NCI-H1694 (cell line): ENCODE measurements at regions not wholly inside any gene's neighbourhood (a gene's known extent, or its start where the extent isn't known, plus 50 kb on each side); places are given as distances from the start of the nearest gene placed in this dataset.
"Not testable (repeated sequence)": the region's sequence is repeated elsewhere in the genome, so short reads cannot be mapped to it uniquely, and the experiment has no call there.

Source experiments
- DNase-seq: peaks from one replicate; lab custom pipeline; 2025; lab: John Stamatoyannopoulos, UW

GRCh38 chr2:66317268-66317890 is 117.5 kb upstream of the MEIS1 start:
- DNase-seq, result no peak

DNA sequence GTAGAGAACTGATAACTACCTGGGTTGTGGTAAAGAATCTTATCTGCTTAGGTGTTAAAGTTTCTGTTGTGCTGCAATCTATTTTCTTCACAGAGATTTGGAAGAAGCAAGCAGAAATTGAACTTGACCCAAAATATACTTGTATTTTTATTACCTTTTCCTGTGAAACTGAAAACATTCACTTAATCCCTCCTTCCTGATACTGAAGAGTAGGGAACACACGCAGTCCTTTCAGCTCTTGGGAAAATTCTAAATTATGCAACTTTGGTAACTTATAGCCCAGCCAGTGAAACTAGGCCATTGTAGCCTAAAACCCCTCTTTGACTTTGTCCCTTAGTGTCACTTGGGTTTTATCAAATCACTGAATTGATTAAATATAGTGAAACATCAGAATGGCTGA is 128.4 kb upstream of the MEIS1 start:
- DNase-seq, result no peak

DNA sequence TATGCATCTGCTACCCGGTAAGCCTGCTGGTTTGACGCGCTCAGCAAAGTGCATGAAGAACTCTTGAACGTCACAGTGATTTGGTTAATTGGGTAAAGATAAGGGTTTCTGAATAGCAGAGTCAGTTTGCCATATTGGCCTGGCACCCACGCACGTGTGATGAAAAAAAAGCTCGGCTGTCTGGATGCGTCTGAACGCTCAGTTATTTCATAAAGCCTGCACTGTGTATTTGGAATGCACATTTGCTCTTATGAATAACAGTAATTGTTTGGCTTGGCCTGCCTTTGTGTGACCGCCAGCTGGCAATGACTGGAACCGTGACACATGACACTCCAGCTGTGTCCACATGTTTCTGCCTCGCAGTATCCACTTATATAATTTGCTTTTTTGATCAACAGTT is 129.2 kb upstream of the MEIS1 start:
- no peak for DNase-seq

- DNase-seq, result no peak
These were observed 131.5 kb upstream of the MEIS1 start for GRCh38 chr2:66303471-66303870.

DNA sequence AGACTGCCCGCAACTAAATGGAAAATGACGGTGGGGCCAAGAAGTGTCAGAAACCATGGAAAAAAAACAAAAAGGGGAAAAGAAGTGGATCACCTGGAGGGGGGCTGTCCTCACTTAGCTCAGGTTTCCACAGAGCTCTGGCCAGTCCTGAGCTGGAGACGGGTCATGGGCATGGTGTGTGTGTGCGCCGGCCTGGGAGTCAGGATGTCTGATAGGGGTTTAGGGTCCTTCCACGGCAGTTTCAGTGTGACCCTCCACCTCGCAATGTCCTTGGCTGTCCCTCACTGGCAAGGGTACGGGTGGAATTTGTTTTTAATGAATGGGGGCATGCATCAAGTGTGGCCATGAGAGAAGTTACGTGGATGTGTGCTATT is 133.2 kb upstream of the MEIS1 start:
- no peak for DNase-seq

DNA sequence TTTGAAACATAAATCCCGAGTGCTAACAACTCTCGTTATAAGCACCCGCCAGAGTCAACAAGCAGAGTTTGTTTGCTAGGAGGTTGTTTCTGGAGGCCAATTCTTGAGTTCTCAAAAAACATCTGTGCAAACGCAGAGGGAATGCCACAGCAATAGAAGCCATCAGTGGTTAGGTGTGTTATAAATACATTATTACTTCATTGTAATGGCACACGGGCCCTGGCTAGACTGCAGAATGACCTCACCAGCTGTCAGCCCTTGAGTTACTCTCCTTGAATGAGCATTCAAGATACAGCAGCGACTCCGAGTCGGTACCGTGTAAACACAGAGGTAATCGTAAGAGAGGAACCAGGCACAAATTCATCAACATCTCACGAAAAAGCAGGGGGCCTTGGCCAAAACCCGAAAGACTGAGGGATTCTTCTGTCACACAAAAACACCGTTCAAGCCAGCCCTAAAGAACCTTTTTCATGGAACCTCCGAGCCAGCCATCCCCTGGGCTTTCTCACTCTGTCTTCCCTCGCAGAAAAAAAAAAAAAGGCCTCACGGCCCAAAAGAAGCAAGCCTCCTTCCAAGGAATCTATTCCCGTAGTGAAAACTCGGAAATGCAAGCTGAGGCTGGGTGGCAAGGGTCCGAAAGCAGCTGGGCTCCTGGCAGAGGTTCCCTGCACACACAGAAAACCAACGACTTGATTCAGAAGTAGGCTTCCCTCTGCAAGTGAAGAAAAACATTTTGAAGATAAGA is 133.7 kb upstream of the MEIS1 start:
- DNase-seq, result no peak

- no peak for DNase-seq
These were observed 151.1 kb upstream of the MEIS1 start for GRCh38 chr2:66283787-66284186.

DNA sequence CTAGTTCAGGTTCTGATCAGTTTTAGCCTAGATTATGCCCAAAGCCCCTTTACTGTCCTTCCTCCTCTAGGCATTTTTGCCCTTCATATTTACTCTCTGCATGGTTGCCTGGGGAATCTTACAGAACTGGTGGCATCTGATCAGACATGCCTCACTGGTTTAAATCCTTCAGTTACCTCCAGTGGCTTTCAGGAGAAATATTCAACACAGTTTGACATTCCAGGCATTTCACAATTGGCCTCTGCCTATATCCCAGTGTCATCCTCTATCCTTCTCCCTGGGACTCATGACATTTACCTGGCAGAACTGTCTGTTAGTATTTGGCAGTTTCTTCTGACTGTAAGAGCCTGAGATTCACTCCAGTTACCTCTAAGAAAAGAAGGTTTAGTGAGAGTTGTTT is 152.9 kb upstream of the MEIS1 start:
- no peak for DNase-seq

GRCh38 chr2:66279024-66279423 is 155.9 kb upstream of the MEIS1 start:
- DNase-seq, result no peak

GRCh38 chr2:66275984-66276383 is 158.9 kb upstream of the MEIS1 start:
- no peak for DNase-seq

DNA sequence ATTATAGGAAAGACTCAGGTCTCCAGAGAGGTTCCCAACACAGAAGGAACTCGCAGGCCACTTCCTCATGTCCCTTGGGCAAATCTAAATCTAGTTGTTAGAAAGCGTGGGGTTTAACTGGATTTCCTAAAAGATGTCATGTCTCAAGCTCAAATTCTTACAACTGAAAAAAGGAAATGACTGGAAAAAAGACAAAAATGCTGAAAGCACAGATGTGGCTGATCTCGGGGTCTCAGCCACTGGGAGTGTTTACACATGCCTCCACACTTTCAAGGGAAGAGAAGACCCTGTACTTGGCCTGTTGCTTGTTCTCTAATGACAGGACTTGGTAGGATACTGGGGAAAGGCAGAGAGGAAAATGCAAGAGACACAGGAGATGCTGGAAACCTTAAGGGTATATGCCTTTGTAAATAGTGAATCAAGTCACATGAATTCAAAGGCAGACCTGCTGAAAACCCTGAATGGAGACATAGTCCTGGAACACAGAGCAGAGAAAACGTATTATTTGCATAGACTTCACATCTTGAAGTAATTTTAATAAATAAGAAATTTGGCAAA is 160.9 kb upstream of the MEIS1 start:
- no peak for DNase-seq

DNA sequence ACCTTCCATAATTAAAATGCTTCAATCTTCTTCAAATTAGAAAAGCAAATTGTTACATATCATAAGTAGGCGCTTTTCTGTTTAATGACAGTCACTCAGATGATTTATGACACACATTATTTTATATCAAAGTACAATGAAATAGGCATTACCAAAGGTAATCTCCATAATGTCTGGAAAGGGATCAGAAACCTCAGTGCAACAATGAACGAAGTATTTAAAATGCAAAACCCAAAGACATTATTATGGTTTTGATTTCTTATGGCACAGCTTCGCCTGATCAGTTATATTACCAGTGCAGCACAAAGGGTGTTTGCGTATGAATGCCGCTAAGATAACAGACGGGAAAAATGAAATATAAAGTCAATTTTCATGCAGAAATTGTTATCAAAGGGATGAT is 162.2 kb upstream of the MEIS1 start:
- no peak for DNase-seq

- no peak for DNase-seq
These were observed 163.1 kb upstream of the MEIS1 start for GRCh38 chr2:66271777-66272176.

GRCh38 chr2:66270247-66270646 is 164.7 kb upstream of the MEIS1 start:
- DNase-seq, result no peak

GRCh38 chr2:66269166-66269565 is 165.8 kb upstream of the MEIS1 start:
- no peak for DNase-seq

GRCh38 chr2:66268756-66269155 is 166.2 kb upstream of the MEIS1 start:
- no peak for DNase-seq

DNA sequence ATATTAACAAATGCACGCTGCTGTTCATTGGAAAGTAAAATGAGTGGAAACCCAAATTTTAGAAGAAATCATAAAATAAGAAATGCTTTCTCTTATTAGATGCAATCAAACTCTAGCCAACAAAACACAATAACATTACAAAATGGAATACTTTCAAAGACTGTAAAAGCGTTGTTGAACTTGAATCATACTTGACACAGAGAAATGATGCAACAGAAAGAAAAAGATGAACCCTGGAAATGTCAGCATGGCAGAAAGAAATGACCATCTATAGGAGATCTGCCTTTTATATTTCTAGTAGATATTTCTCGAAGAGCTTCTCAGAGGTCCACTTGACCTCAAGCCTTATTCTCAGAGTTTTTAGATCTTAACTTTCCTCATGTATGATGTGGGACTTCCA is 170.6 kb upstream of the MEIS1 start:
- DNase-seq, result no peak

DNA sequence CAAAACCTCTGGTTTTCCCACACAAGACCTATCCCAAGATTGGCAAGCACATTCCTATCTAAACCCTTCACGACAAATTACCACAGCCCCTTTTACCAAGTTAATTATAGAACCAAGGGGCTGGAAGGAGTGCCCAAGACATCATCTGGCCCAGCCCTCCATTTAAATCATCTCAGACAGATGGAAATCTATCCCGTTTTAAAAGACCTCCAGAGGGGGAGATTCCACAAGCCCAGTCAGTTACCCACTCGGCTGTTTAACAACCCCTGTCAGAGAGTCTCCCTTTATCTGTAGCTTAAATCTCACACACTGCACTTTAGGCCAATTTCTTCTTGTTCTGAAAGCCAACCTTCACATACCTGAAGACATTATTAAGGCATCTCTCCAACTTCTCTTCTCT is 179.1 kb upstream of the MEIS1 start:
- DNase-seq, result no peak

DNA sequence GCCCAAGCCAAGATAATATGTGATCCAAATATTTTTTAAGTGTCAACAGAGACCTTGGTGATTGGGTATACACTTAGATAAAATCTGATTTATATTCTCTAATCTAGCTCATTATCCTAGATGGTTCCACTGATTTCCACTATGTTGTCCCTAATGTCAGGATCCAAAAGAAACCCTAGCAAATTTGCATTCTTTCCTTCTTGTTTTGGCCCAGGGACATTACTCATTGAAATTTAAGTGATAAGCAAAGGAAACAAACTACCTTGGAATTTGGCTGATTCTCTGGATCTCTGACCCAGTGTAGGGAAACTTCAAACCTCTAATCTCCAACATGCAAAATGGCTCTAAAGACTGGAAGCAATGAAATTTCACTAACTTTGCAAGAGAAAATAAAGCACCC is 179.8 kb upstream of the MEIS1 start:
- no peak for DNase-seq

DNA sequence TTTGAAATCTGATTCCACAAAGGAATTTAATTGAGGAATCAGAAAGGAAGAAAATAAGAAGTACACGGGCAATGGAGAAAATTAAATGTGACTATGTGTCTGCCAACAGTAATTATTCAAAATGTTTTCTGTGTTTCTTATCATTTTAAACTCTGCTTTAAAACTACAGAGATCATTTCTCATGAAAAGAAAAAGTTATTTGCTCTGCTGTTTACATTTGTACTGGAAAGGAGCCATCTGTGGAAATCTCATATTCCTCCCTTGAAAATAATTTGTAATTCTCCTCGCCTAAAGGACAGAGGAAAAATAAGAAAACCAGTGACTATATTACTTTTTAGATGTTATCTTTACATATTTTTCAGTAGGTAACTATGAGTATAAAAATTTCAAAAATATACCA is 181.9 kb upstream of the MEIS1 start:
- DNase-seq, result no peak

- no peak for DNase-seq
These were observed 182.8 kb upstream of the MEIS1 start for GRCh38 chr2:66252109-66252508.

DNA sequence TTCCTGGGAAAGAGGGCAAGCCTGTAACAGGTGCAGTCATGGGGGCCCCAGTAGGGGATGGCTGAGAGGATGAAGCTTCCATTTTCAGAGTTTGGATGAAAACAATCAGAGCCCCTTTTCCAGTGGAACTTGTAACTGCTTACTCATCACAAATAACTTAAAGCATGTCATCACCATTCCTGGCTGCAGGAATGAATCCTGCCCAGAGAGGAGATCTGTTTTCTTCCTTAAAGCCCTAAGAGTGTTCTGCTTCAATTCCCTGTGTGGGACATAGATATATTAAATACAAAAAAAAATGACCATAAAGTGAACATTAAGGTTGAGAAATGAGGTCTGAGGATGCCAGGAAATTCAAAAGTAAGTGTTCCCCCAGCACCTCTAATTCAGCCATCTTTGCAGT is 183.4 kb upstream of the MEIS1 start:
- no peak for DNase-seq

- not testable (repeated sequence) for DNase-seq
These were observed 185.8 kb upstream of the MEIS1 start for GRCh38 chr2:66249089-66249488.

- DNase-seq, result not testable (repeated sequence)
These were observed 191.1 kb upstream of the MEIS1 start for GRCh38 chr2:66243809-66244208.
